ENCODE measurements at regions not wholly inside any gene's neighbourhood (a gene's known extent, or its start where the extent isn't known, plus 50 kb on each side); places are given as distances from the start of the nearest gene placed in this dataset.

DNA sequence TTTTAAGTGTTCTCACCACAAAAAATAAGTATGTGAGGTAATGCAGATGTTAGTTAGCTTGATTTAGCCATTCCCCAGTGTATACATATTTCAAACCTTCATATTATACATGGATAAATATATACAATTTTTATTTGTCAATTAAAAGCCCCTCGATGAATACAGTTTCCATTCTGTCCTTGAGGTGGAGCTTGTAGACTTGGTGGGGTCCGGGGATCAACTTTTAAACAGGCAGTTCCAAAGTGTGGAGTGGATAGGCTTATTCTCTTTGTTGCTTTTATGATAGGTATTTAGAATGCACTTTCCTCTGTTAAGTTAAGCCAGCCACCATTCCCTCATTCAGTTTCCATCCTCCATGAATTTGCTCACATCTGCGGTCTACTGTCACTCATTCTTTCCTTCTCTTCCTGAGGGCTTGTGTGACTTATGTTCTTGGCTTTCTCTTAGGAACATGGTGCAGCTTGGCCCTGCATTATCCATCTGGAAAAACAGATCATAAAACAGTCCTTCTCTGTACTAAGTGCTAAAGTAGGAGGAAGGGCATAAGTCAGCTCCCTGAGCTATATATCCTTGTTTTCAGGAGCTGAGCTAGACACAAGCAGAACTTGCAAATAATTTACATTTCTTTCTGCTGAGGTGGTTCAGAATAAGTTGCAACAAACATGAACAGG, 149.1 kb downstream of the NFKBIZ start:
- Mint-ChIP-seq H3K4me1 (ENCODE audit: low read depth) (peaks cover 8% of the 10 kb centered on the region), H3K9me3 (ENCODE audit: low read depth) (no peaks in the 10 kb centered on the region), H3K4me3 (ENCODE audit: low read depth) (no peak overlapping the region), H3K27ac (no peak overlapping the region), H3K27me3 (no peaks in the 10 kb centered on the region), H3K36me3 (ENCODE audit: insufficient read depth) (no peaks in the 10 kb centered on the region)
- no peak for DNase-seq (ENCODE audit: low spot score, unreplicated experiment)
- TF ChIP-seq, protein P1, sequence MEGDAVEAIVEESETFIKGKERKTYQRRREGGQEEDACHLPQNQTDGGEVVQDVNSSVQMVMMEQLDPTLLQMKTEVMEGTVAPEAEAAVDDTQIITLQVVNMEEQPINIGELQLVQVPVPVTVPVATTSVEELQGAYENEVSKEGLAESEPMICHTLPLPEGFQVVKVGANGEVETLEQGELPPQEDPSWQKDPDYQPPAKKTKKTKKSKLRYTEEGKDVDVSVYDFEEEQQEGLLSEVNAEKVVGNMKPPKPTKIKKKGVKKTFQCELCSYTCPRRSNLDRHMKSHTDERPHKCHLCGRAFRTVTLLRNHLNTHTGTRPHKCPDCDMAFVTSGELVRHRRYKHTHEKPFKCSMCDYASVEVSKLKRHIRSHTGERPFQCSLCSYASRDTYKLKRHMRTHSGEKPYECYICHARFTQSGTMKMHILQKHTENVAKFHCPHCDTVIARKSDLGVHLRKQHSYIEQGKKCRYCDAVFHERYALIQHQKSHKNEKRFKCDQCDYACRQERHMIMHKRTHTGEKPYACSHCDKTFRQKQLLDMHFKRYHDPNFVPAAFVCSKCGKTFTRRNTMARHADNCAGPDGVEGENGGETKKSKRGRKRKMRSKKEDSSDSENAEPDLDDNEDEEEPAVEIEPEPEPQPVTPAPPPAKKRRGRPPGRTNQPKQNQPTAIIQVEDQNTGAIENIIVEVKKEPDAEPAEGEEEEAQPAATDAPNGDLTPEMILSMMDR (IDR thresholded peaks at IDR 0.05; ENCODE audit: unreplicated experiment), result no peak

DNA sequence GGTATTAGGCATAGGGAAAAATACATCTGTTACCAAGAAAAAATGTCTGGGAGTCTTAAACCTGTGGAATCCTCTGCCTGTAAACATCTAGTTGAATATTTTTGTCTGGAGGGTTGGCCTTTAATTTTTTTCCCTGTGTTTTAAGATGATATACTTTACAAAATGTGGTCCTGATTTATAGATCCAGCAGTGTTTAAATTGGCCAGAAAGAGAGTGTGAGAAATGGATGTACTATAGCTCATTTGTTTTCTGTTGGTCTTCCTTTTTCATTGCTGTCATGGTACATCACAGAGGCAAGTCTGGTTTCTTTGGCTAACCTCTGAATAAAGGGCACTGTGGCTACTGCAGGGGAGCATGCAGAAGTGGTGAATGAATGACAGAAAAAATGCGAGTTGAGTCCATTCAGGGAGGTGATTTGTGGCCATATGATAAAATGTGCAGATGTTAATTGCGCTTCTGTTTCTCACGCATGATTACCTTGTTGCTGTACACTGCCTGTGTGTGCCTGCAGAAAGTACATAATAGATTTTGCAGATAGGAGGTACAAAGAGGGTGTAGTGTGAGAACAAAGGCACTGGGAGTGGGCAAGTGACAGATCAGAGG, 150.0 kb downstream of the NFKBIZ start:
- peak overlapping the region; percentile 57 for H3K27ac Mint-ChIP-seq
- no peaks in the 10 kb centered on the region for H3K9me3 Mint-ChIP-seq (ENCODE audit: low read depth)
- no peak overlapping the region for H3K4me3 Mint-ChIP-seq (ENCODE audit: low read depth)
- peaks cover 8% of the 10 kb centered on the region for H3K4me1 Mint-ChIP-seq (ENCODE audit: low read depth)
- no peaks in the 10 kb centered on the region for H3K27me3 Mint-ChIP-seq
- H3K36me3 Mint-ChIP-seq (ENCODE audit: insufficient read depth), result no peaks in the 10 kb centered on the region
- TF ChIP-seq, protein P1 (IDR thresholded peaks at IDR 0.05; ENCODE audit: unreplicated experiment), result no peak
- DNase-seq (ENCODE audit: low spot score, unreplicated experiment), result no peak

DNA sequence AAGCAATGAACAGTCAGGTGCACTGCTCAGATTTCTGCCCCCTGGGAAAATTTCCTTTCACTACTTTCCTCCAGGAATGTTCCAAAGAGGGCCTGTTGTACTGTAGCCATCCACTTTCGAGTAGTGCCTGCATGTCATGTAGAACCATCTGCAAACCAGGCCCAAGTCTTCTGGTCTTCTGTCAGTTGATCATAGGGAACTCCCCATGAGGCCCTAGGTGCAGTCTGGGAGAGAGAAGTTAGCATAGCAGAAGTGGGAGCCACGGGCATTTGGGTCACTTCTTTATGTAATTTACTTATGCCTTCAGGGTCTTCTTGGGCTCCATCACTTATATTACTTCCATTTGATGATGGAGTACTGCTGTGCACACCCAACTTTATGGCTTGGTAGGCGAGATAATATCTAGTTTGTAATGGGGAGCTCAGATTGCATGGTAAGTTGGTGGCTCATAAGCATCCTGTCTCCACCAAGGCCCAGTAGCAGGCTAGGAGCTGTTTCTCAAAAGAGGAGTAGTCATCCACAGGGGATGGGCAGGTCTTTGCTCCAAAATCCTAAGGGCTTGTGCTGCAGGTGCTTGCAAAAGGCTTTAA, 151.4 kb downstream of the NFKBIZ start:
- TF ChIP-seq, protein P1 (IDR thresholded peaks at IDR 0.05; ENCODE audit: unreplicated experiment), result no peak
- no peaks in the 10 kb centered on the region for H3K27me3 Mint-ChIP-seq
- no peak for DNase-seq (ENCODE audit: low spot score, unreplicated experiment)
- no peaks in the 10 kb centered on the region for H3K9me3 Mint-ChIP-seq (ENCODE audit: low read depth)
- peaks cover 5% of the 10 kb centered on the region for H3K4me1 Mint-ChIP-seq (ENCODE audit: low read depth)
- H3K27ac Mint-ChIP-seq, result no peak overlapping the region
- H3K4me3 Mint-ChIP-seq (ENCODE audit: low read depth), result no peak overlapping the region
- H3K36me3 Mint-ChIP-seq (ENCODE audit: insufficient read depth), result no peaks in the 10 kb centered on the region

DNA sequence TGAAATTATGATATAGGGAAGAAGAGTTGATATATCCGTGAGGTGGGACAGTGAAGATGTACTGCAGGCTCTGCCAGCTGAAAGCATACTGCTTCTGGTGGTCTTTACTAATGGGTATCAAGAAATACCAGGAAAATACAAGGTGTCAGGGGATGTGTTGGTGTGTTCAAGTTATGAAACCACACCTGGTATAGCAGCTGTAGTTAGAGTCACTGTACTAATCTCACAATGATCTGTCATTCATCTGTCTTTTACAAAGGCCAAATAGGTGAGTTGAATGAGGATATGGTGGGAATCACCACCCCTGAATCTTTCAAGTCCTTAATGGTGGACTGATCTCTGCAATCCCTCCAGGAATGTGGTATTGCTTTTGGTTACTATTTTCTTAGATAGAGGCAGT, 152.7 kb downstream of the NFKBIZ start:
- Mint-ChIP-seq H3K27ac (no peak overlapping the region), H3K36me3 (ENCODE audit: insufficient read depth) (no peaks in the 10 kb centered on the region), H3K4me3 (ENCODE audit: low read depth) (no peak overlapping the region), H3K9me3 (ENCODE audit: low read depth) (no peaks in the 10 kb centered on the region), H3K27me3 (no peaks in the 10 kb centered on the region), H3K4me1 (ENCODE audit: low read depth) (peaks cover 5% of the 10 kb centered on the region)
- TF ChIP-seq, protein P1 (IDR thresholded peaks at IDR 0.05; ENCODE audit: unreplicated experiment), result no peak
- no peak for DNase-seq (ENCODE audit: low spot score, unreplicated experiment)

DNA sequence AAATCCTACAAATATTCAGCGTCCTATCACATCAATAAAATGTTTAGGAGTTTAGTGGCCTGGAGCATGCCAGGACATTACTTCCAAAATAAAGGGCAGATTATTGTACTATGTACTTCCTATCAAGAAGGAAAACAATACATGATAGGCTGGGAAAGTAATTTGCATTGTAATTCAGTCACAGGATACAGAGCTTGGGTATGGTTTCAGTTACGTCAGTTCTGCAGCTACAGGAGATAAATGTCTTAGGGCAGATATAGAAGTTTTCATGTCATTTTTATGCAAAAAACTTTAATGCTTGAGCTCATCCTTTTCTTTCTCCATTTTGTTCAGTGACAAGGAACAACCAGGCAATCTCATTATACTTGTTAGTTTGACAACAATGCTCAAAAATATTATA, 155.2 kb downstream of the NFKBIZ start:
- DNase-seq (ENCODE audit: low spot score, unreplicated experiment), result no peak
- Mint-ChIP-seq H3K27ac (no peak overlapping the region), H3K4me1 (ENCODE audit: low read depth) (peaks cover under 1% of the 10 kb centered on the region), H3K9me3 (ENCODE audit: low read depth) (peaks cover 2% of the 10 kb centered on the region), H3K27me3 (no peaks in the 10 kb centered on the region), H3K36me3 (ENCODE audit: insufficient read depth) (no peaks in the 10 kb centered on the region), H3K4me3 (ENCODE audit: low read depth) (no peak overlapping the region)
- TF ChIP-seq, protein P1 (IDR thresholded peaks at IDR 0.05; ENCODE audit: unreplicated experiment), result no peak

Data from progenitor cell of endocrine pancreas (in vitro differentiated cells).